HepG2 (cell line): ENCODE measurements at regions not wholly inside any gene's neighbourhood (a gene's known extent, or its start where the extent isn't known, plus 50 kb on each side); places are given as distances from the start of the nearest gene placed in this dataset.

Source experiments
- ATAC-seq: fragments of 200-7000 bp; cut with Tn5 transposase; 3 replicates; pipeline ENCODE4 v1.9.1; 2020; ENCODE audit warnings: mild to moderate bottlenecking, moderate library complexity
- BruUV-seq: library from RNA; stranded (reverse); fragments of 400-500 nt; replicated peaks from 2 replicates; lab custom pipeline; 2021; lab: Mats Ljungman, UMichigan
- CTCF ChIA-PET: fragments of 300-600 bp; formaldehyde crosslinking; extraction: SDS; loops from one replicate; lab custom pipeline; 2021; ENCODE audit warnings: low total read pairs, inconsistent platforms, low intra/inter-chr PET ratio; lab: Yijun Ruan, JAX
- POLR2A ChIA-PET: fragments of 350-600 bp; sonication (Branson Sonifier 250); formaldehyde crosslinking; loops from one replicate; lab custom pipeline; 2020; ENCODE audit warnings: antibody characterized with exemption, inconsistent platforms; lab: Yijun Ruan, JAX
- DNase-seq: peaks from one replicate; pipeline ENCODE4 v3.0.0-alpha.2; 2015; ENCODE audit warnings: low spot score
- FAIRE-seq: peaks from 3 replicates; lab custom pipeline; 2011; peaks lifted over from hg19 to GRCh38; lab: Jason Lieb, UNC
- H2AFZ ChIP-seq: one replicate; pipeline ENCODE4 v1.6.1; 2011; ENCODE audit warnings: low read length, inconsistent platforms
- H3K27ac ChIP-seq: fragments of 300-600 bp; 3 replicates; pipeline ENCODE4 v1.8.0; 2011; ENCODE audit warnings: mixed run types, mild to moderate bottlenecking, mixed read lengths, low read length, inconsistent platforms; ENCODE audit not compliant: insufficient read depth; ENCODE audit errors: extremely low read length
- H3K27me3 ChIP-seq, 2 experiments: fragments of 200-600 bp in 1 of 2; 2 replicates in 1 of 2; 3 replicates in 1 of 2; pipeline versions ENCODE4 v1.6.0 to v1.8.0; 2011; ENCODE audit warnings: low read length in 2 of 2, mild to moderate bottlenecking in 2 of 2, moderate library complexity in 2 of 2, inconsistent platforms in 1 of 2; ENCODE audit not compliant: insufficient read depth in 2 of 2, control insufficient read depth in 1 of 2
- H3K36me3 ChIP-seq, 2 experiments: fragments of 200-600 bp in 1 of 2; replicated peaks in 1 of 2; 2 replicates in 1 of 2; 3 replicates in 1 of 2; pipeline versions ENCODE4 v1.5.1 to v1.8.0; 2011; ENCODE audit warnings: low read length in 2 of 2, inconsistent platforms in 1 of 2; ENCODE audit not compliant: insufficient read depth in 2 of 2, control insufficient read depth in 1 of 2
- H3K4me1 ChIP-seq: 2 replicates; pipeline ENCODE4 v1.5.1; 2012; ENCODE audit warnings: low read length, inconsistent platforms; ENCODE audit not compliant: insufficient read depth
- H3K4me2 ChIP-seq: 2 replicates; pipeline ENCODE4 v1.6.0; 2011; ENCODE audit warnings: low read depth, low read length, inconsistent platforms
- H3K4me3 ChIP-seq, 3 experiments: fragments of 200-600 bp in 1 of 3; sonication (generic), shearing (Covaris generic) in 1 of 3; replicated peaks in 1 of 3; 2 replicates each; pipeline ENCODE4 v1.5.1; 2011 to 2016; ENCODE audit warnings: low read length in 3 of 3, inconsistent platforms in 2 of 3, low read depth in 2 of 3, mild to moderate bottlenecking in 2 of 3, control low read depth in 1 of 3, mixed read lengths in 1 of 3; ENCODE audit not compliant: insufficient read depth in 1 of 3
- H3K79me2 ChIP-seq: one replicate; pipeline ENCODE4 v1.6.1; 2011; ENCODE audit warnings: low read length, inconsistent platforms; ENCODE audit not compliant: insufficient read depth
- H3K9ac ChIP-seq: 2 replicates; pipeline ENCODE4 v1.6.0; 2011; ENCODE audit warnings: mild to moderate bottlenecking, low read depth, low read length, inconsistent platforms; ENCODE audit not compliant: insufficient read depth
- H3K9me3 ChIP-seq: 2 replicates; pipeline ENCODE4 v1.5.1; 2012; ENCODE audit warnings: mild to moderate bottlenecking, low read length
- H4K20me1 ChIP-seq: 2 replicates; pipeline ENCODE4 v1.6.0; 2011; ENCODE audit warnings: inconsistent platforms, mild to moderate bottlenecking, low read length, moderate library complexity; ENCODE audit not compliant: insufficient read depth
- HMGA1 ChIP-seq: sonication (generic); formaldehyde crosslinking; conservative IDR thresholded peaks from 2 replicates; pipeline ENCODE4 v1.4.0; 2020; ENCODE audit warnings: missing genetic modification reagents
- PAF1 ChIP-seq: IDR thresholded peaks from 2 replicates; pipeline ENCODE4 v1.6.1; 2016; ENCODE audit warnings: missing genetic modification reagents, missing compliant biosample characterization
- ZBTB7B ChIP-seq: sonication (generic); formaldehyde crosslinking; IDR thresholded peaks from 2 replicates; pipeline ENCODE4 v1.4.0; 2020; ENCODE audit warnings: missing genetic modification reagents
- ZNF225 ChIP-seq: sonication (generic); formaldehyde crosslinking; IDR thresholded peaks from 2 replicates; pipeline ENCODE4 v1.4.0; 2020; ENCODE audit warnings: mild to moderate bottlenecking, missing genetic modification reagents
- WGBS: methylation state at CpG from one replicate; pipeline ENCODE4 v1.1.6; 2017; ENCODE audit warnings: low lambda C conversion rate; 5-methylcytosine and 5-hydroxymethylcytosine counted together
- in situ Hi-C: cut with HindIII; loops from 2 replicates; pipeline ENCODE4 v1.10.0; 2017; ENCODE audit warnings: low pct_unique_long_range_greater_than_20kb; ENCODE audit not compliant: extremely low pct_ligation_motif_present
- intact Hi-C: fragments of 100-400 bp; cut with micrococcal nuclease; formaldehyde crosslinking; loops from one replicate; pipeline ENCODE4 v1.10.0; 2022; ENCODE audit not compliant: unreplicated experiment
- TF ChIP-seq, protein P1 (sequence below): sonication (generic); formaldehyde crosslinking; IDR thresholded peaks from 2 replicates; pipeline ENCODE4 v1.5.0; 2020; ENCODE audit warnings: missing genetic modification reagents
- TF ChIP-seq, protein P2 (sequence below): sonication (generic); formaldehyde crosslinking; IDR thresholded peaks from 2 replicates; pipeline ENCODE4 v1.9.0; 2021; ENCODE audit warnings: mild to moderate bottlenecking, missing genetic modification reagents
- TF ChIP-seq, protein P3 (sequence below): sonication (generic); formaldehyde crosslinking; IDR thresholded peaks from 2 replicates; pipeline ENCODE4 v1.4.0; 2020; ENCODE audit warnings: mild to moderate bottlenecking, low read depth, missing genetic modification reagents

DNA sequence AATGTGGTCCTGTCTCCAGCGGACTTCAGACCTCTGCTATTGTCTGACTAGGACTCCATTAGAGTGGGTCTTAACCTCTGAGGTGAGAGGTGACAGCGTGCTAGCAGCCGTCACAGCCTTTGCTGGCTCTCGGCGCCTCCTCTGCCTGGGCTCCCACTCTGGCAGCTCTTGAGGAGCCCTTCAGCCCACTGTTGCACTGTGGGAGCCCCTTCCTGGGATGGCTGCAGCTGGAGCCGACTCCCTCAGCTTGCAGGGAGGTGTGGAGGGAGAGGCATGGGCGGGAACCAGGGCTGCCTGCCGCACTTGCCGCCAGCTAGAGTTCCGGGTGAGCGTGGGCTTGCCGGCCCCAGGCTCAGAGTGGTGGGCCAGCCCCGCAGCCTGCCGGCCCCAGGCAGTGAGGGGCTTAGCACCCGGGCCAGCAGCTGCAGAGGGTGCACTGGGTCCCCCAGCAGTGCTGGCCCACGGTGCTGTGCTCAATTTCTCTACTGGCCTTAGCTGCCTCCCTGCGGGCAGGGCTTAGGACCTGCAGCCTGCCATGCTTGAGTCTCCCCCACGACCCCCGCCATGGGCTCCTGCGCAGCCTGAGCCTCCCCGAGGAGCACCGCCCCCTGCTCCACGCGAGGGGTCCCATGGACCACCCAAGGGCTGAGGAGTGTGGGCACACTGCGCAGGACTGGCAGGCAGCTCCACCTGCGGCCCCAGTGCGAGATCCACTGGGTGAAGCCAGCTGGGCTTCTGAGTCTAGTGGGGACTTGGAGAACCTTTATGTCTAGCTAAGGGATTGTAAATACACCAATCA, 163.4 kb upstream of the ITM2A start:
- POLR2A ChIA-PET = no interaction called here
- BruUV-seq = no TSS peak
- CTCF ChIA-PET = no interaction called here
- in situ Hi-C loops = no loop called here
- ATAC-seq = no peak
- H3K4me2 ChIP-seq = no peak overlapping the region
- H3K27me3 ChIP-seq = no peaks in the 10 kb centered on the region
- no peak overlapping the region for H3K4me3 ChIP-seq
- no peaks in the 10 kb centered on the region for H4K20me1 ChIP-seq
- H3K9ac ChIP-seq = no peak overlapping the region
- TF ChIP-seq HMGA1 (CRISPR knock-in tag) (no peak), PAF1 (no peak), ZBTB7B (CRISPR knock-in tag) (no peak), ZNF225 (CRISPR knock-in tag) (no peak)
- TF ChIP-seq, protein P1, sequence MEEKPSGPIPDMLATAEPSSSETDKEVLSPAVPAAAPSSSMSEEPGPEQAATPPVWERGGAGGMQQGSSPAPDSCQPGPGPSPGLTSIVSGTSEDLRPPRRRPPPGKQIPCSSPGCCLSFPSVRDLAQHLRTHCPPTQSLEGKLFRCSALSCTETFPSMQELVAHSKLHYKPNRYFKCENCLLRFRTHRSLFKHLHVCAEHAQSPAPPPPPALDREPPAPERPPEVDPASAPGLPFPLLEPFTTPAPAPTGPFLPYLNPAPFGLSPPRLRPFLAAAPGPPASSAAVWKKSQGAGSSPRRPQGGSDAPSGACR (CRISPR knock-in tag) = no peak
- TF ChIP-seq, protein P2, sequence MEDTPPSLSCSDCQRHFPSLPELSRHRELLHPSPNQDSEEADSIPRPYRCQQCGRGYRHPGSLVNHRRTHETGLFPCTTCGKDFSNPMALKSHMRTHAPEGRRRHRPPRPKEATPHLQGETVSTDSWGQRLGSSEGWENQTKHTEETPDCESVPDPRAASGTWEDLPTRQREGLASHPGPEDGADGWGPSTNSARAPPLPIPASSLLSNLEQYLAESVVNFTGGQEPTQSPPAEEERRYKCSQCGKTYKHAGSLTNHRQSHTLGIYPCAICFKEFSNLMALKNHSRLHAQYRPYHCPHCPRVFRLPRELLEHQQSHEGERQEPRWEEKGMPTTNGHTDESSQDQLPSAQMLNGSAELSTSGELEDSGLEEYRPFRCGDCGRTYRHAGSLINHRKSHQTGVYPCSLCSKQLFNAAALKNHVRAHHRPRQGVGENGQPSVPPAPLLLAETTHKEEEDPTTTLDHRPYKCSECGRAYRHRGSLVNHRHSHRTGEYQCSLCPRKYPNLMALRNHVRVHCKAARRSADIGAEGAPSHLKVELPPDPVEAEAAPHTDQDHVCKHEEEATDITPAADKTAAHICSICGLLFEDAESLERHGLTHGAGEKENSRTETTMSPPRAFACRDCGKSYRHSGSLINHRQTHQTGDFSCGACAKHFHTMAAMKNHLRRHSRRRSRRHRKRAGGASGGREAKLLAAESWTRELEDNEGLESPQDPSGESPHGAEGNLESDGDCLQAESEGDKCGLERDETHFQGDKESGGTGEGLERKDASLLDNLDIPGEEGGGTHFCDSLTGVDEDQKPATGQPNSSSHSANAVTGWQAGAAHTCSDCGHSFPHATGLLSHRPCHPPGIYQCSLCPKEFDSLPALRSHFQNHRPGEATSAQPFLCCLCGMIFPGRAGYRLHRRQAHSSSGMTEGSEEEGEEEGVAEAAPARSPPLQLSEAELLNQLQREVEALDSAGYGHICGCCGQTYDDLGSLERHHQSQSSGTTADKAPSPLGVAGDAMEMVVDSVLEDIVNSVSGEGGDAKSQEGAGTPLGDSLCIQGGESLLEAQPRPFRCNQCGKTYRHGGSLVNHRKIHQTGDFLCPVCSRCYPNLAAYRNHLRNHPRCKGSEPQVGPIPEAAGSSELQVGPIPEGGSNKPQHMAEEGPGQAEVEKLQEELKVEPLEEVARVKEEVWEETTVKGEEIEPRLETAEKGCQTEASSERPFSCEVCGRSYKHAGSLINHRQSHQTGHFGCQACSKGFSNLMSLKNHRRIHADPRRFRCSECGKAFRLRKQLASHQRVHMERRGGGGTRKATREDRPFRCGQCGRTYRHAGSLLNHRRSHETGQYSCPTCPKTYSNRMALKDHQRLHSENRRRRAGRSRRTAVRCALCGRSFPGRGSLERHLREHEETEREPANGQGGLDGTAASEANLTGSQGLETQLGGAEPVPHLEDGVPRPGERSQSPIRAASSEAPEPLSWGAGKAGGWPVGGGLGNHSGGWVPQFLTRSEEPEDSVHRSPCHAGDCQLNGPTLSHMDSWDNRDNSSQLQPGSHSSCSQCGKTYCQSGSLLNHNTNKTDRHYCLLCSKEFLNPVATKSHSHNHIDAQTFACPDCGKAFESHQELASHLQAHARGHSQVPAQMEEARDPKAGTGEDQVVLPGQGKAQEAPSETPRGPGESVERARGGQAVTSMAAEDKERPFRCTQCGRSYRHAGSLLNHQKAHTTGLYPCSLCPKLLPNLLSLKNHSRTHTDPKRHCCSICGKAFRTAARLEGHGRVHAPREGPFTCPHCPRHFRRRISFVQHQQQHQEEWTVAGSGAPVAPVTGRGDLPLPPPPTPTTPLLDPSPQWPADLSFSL (CRISPR knock-in tag) = no peak
- TF ChIP-seq, protein P3, sequence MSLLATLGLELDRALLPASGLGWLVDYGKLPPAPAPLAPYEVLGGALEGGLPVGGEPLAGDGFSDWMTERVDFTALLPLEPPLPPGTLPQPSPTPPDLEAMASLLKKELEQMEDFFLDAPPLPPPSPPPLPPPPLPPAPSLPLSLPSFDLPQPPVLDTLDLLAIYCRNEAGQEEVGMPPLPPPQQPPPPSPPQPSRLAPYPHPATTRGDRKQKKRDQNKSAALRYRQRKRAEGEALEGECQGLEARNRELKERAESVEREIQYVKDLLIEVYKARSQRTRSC (CRISPR knock-in tag) = no peak
- FAIRE-seq = no peak
- H2AFZ ChIP-seq = no peak overlapping the region
- no peaks in the 10 kb centered on the region for H3K36me3 ChIP-seq
- no peak for DNase-seq
- H3K79me2 ChIP-seq = no peaks in the 10 kb centered on the region
- intact Hi-C loops = no loop called here
- H3K9me3 ChIP-seq = peaks cover 26% of the 10 kb centered on the region; the same call in 1 of the 2 replicates
- no peak overlapping the region for H3K27ac ChIP-seq
- no CpG with 5 or more reads among the region's 27 CpGs for WGBS
- H3K4me1 ChIP-seq = no peaks in the 10 kb centered on the region
